ENCODE measurements at regions not wholly inside any gene's neighbourhood (a gene's known extent, or its start where the extent isn't known, plus 50 kb on each side); places are given as distances from the start of the nearest gene placed in this dataset.
"Not testable (repeated sequence)": the region's sequence is repeated elsewhere in the genome, so short reads cannot be mapped to it uniquely, and the experiment has no call there.

DNA sequence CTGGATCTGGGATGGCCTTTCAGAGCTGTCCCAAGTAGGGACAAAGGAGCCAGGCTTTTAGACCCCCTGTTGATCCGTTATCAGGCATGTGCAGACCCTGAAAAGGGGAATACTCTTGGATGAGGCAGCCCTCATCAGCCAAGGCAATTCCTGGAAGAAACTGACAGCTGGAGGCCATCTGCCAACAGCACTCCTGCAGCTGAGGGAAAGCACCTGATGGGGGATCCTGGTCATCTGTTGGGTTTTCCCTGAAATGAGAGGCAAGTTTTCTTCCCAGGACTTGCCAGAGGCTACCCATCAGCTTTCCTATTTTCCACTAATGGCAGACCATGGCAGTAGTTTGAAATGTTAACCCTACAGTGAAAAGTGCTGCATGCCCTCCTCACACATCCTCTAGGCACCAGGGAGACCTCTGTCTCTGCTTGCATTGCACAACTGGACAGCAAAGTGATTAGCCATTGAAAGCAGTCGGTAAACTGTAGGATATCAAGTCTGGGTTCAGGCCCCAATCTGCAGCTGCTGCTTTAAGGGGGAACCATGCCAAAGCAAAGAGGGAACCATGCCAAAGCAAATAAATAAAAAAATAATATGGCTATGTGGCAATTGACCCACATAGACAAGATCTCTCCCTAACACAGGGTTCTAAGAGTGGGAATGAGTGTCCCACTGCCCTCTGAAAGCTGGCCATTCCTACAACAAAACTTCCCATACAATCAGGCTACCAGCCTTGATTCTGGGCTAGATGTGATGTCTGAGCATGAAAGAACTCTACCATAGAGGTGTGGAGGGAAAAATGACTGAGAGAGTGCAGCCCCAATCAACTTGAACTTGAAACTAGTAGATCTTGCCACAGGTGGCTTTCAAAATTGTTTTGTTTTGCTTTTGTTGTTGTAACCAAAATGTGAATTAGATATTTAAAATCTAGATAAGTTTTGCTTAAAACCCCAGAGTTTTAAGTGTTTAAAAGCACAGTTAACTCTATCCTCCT is 232.0 kb upstream of the STT3B start:
- no peak for DNase-seq

DNA sequence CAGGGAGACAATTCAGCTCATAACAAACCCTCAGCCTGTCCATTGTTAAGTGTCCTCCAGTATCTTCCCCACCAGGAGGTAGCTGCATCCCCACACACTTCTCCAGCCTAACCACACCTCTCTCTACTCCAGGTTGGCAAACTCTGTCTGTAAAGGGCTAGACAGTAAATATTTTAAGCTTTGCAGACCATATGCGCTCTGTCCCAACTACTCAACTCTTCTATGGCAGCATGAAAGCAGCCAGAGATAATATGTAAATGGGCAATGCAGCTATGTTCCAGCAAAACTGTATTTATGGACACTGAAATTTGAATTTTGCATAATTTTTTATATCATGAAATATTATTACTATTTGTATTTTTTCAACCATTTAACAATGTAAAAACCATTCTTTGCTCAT is 230.4 kb upstream of the STT3B start:
- no peak for DNase-seq

GRCh38 chr3:31305340-31305739 is 227.4 kb upstream of the STT3B start:
- no peak for DNase-seq

DNA sequence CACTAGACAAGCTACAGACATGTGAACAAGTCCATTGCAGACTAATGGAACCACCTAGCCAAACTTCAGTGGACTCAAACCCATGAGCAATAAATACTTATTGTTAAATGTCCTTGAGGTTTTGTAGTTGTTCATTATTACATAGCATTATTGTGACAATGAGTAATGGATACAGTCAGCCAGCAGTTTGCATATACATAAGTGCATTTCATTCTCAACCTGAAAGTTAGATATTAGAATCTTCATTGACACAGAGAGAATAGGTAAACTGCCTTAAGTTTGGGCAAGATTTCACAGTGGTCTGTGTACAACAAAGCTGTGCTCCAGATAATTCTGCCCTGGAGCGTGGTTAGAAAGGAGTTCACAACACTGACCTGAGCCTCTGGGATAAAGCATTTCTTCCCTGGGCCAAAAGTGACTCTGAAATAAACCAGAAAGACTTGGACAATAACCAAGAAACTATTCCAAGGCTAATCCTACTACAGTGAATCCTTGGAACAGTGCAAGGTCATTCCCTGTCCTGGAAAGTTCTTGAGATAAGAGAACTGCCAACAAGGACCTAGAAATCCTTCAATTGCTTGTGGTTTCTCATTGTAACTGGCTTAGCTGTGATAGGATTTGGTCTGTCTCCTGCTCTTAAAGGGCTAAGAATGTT is 225.5 kb upstream of the STT3B start:
- DNase-seq = no peak

GRCh38 chr3:31311559-31311958 is 221.2 kb upstream of the STT3B start:
- no peak for DNase-seq

DNA sequence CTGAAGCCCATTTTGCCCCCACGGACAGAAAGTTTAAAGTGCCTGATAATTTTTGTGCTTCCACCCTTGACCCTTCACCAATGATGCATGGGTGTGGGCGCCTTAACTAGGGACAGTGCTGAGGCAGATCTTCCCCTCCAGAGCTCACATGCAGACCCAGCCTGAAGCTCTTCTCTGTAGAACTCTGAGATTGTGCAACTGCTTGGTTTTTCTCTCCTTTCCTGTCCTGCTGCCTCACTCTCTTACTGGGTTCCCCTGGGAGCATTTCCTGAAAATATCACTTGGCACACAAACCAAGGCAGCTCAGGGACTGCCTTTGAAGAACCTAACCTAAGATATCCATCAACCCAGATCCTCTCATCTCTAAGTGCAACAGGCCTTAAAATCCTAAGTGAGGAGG is 220.3 kb upstream of the STT3B start:
- no peak for DNase-seq

- no peak for DNase-seq
Observed at GRCh38 chr3:31314258-31314657, 218.5 kb upstream of the STT3B start.

- no peak for DNase-seq
Observed at GRCh38 chr3:31319332-31319731, 213.4 kb upstream of the STT3B start.

DNA sequence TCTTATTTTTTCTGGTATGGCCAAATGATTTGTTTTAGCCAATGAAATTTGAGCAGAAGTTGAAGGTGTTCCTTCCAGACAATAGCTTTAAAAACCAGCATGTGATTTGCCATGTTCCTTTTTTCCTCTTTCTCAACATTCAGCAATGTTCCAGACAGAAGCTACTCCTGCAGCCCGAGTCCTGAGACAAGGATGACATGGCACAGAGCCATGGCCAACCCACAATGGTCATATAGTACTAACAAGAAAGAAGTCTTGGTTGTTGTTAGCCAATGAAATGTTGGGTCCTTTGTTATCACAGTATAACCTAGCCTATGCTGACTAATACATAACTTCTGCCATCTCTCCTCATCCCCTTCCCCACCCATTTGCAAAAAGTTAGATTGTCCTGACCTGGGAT is 211.1 kb upstream of the STT3B start:
- no peak for DNase-seq

GRCh38 chr3:31322460-31322859 is 210.3 kb upstream of the STT3B start:
- DNase-seq = no peak

GRCh38 chr3:31327826-31328357 is 204.8 kb upstream of the STT3B start:
- DNase-seq = not testable (repeated sequence)

DNA sequence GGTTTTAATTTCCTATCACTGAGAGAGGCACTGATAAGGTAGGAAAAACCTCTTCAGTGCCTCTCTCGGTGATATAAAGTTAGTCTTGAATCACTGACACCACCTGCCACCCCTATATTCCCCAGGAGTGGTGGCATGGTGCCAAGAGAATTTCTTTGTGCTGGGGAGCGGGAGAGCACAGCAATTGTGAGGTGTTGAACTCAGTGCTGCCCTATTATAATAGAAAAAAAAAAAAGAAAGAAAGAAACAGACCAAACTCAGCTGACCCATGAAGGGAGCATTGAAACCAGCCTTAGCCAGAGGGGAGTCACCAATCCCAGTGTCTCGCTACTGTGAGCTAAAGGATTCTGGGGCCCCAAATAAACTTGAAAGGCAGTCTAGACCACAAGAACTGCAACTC is 201.4 kb upstream of the STT3B start:
- DNase-seq = no peak

- no peak for DNase-seq
Observed at GRCh38 chr3:31341130-31341529, 191.6 kb upstream of the STT3B start.

- no peak for DNase-seq
Observed at GRCh38 chr3:31343075-31343474, 189.7 kb upstream of the STT3B start.

DNA sequence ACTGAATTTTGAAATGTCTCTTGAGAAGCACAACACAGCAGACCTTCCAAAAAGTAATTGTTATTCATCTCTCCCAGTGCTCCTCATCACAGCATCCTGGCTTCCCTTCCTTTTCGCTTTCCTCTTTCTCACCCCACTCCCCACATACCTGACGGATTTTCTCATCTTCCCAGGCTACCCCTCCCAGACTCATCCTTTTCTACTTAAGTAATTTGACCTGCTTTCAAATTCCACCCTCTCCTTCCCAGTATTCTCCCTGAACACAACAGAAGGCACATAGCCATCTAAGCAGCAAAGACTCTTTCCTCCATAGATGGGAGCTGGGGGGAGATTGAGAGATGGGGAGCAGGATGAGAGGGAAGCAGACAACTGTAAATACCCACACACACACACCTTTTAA is 187.1 kb upstream of the STT3B start:
- DNase-seq = no peak

DNA sequence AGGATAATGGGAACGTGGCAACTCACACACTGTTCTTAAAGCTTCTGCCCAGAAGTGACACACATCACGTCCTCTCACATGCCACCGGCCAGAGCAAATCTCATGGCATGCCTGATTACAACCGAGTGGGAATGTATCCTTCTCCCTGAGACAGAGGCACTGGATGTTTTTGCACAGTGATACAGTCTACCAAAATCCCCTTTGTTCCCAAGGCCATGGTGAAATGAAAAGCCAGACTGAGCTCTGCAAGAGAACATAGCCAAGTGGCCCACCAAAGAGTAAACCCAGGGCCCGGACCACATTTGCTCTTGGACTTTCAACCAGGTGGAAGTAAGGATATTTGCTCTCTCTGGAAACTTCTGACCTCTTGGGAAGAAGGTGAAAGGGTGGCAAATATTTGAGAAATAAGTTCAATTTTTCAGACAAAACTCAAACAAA is 186.2 kb upstream of the STT3B start:
- DNase-seq = no peak

- no peak for DNase-seq
Observed at GRCh38 chr3:31349001-31349748, 183.6 kb upstream of the STT3B start.

DNA sequence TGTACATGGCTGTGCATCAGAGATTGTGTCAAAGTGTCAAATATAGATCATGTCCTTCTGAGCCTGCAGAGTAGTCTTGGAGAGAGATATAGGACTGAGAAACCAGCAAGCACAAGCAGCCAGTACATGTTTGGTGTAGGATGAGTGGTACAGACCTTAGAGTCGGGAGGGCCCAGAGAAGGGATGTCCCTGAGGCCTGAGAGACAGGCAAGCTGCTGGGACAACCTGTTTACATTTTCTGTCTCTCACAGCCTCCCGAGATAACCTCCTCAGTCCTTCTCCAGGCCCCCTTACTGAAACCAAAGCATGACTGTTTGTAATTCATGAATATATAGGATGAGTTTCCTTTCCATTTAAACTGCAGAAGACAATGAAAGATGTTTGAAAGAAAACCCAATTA is 182.4 kb upstream of the STT3B start:
- no peak for DNase-seq

GRCh38 chr3:31352331-31352730 is 180.4 kb upstream of the STT3B start:
- DNase-seq = no peak

GRCh38 chr3:31353166-31353565 is 179.6 kb upstream of the STT3B start:
- no peak for DNase-seq

- DNase-seq = no peak
Observed at GRCh38 chr3:31354373-31354772, 178.4 kb upstream of the STT3B start.

- DNase-seq = no peak
Observed at GRCh38 chr3:31355807-31356206, 176.9 kb upstream of the STT3B start.

DNA sequence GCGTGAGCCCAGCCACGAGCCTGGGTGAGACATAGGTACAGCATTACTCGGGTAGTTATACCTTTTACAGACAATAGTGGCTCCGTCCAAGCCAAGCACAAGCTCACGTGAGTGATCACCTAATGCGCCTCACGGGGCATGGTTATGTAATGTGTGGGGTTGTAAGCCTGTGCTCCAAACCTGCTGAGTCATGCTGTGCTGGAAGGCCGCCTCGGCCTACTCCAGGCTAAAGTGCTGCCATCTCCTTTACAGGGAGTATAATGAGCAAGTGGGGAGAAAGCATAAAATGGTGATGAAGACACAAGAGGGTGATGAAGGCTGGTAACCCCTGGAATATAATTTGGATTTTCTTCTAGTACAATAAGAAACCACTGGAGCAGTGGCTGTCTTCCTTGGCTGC is 175.8 kb upstream of the STT3B start:
- DNase-seq = no peak

Measured in amniotic stem cell (primary cell).